ENCODE measurements at regions not wholly inside any gene's neighbourhood (a gene's known extent, or its start where the extent isn't known, plus 50 kb on each side); places are given as distances from the start of the nearest gene placed in this dataset.

DNA sequence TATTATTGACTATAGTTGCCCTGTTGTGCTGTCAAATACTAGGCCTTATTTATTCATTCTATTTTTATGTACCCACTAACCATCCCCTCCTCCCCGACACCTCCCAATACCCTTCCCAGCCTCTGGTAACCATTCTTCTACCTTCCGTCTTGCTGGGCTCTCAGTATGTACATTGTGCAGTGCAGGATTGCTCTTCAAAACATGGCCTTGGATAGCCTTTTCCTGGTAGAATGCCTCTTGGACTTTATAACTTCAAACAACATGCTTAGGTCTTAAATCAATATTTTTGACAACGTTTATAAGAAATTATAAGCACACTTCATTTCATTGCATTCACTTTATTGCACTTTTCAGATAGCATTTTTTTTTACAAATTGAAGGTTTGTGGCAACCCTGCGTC, 172.6 kb upstream of the ACTBL2 start:
- TF ChIP-seq, protein P1, sequence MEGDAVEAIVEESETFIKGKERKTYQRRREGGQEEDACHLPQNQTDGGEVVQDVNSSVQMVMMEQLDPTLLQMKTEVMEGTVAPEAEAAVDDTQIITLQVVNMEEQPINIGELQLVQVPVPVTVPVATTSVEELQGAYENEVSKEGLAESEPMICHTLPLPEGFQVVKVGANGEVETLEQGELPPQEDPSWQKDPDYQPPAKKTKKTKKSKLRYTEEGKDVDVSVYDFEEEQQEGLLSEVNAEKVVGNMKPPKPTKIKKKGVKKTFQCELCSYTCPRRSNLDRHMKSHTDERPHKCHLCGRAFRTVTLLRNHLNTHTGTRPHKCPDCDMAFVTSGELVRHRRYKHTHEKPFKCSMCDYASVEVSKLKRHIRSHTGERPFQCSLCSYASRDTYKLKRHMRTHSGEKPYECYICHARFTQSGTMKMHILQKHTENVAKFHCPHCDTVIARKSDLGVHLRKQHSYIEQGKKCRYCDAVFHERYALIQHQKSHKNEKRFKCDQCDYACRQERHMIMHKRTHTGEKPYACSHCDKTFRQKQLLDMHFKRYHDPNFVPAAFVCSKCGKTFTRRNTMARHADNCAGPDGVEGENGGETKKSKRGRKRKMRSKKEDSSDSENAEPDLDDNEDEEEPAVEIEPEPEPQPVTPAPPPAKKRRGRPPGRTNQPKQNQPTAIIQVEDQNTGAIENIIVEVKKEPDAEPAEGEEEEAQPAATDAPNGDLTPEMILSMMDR (IDR thresholded peaks at IDR 0.05), result no peak
- no peak for TF ChIP-seq ZFX (IDR thresholded peaks at IDR 0.05; ENCODE audit: borderline replicate concordance)

Data from 22Rv1 (cell line).